ENCODE measurements at regions not wholly inside any gene's neighbourhood (a gene's known extent, or its start where the extent isn't known, plus 50 kb on each side); places are given as distances from the start of the nearest gene placed in this dataset.

GRCh38 chr18:27582760-27583412 lies 397.8 kb upstream of the CHST9 start:
- 77 to 87% methylated on average over 4 of the region's 4 CpGs for WGBS, 2 donors
- TF ChIP-seq POLR2A (IDR thresholded peaks at IDR 0.05): no peak
- TF ChIP-seq, protein P1, sequence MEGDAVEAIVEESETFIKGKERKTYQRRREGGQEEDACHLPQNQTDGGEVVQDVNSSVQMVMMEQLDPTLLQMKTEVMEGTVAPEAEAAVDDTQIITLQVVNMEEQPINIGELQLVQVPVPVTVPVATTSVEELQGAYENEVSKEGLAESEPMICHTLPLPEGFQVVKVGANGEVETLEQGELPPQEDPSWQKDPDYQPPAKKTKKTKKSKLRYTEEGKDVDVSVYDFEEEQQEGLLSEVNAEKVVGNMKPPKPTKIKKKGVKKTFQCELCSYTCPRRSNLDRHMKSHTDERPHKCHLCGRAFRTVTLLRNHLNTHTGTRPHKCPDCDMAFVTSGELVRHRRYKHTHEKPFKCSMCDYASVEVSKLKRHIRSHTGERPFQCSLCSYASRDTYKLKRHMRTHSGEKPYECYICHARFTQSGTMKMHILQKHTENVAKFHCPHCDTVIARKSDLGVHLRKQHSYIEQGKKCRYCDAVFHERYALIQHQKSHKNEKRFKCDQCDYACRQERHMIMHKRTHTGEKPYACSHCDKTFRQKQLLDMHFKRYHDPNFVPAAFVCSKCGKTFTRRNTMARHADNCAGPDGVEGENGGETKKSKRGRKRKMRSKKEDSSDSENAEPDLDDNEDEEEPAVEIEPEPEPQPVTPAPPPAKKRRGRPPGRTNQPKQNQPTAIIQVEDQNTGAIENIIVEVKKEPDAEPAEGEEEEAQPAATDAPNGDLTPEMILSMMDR (IDR thresholded peaks at IDR 0.05): no peak
- H3K4me3 ChIP-seq (ENCODE audit: low read depth, poor library complexity, severe bottlenecking): no peak overlapping the region
- no peak for DNase-seq (ENCODE audit: low spot score in 2 of 2)
- intact Hi-C loops (cut with DNase I; ENCODE audit: low total_unique reads): no loop called here

DNA sequence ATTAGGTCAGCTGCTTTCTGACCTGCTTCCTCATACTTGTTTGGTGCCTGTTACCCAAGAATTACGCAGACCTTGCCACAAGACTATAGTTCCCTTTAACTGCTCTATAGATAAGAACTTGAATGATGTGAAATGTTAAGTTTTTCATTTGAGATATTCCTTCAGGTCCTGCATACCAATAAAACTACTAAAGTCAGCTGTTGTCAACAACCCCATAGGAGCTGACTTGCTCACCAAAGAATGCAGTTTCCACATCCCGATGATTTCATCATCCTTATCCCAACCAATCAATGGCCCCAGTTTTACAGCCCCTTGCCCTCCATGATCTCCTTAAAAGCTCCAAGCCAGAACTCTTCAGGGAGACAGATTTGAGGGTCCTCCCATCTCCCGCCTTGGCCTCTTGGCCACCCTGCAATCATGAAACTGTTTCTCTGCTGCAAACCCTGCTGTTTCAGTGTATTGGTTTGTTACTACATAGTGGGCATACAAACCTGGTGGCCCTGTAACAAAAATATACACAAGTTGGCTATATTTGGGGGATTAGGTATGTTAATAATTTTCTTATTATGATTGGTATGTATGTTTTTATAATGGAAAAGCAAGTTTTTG lies 396.3 kb upstream of the CHST9 start:
- intact Hi-C loops (cut with DNase I; ENCODE audit: low total_unique reads): no loop called here
- no peak for TF ChIP-seq POLR2A (IDR thresholded peaks at IDR 0.05)
- TF ChIP-seq, protein P1 (IDR thresholded peaks at IDR 0.05): no peak
- 82 to 90% methylated on average over 3 of the region's 3 CpGs for WGBS, 2 donors
- no peak overlapping the region for H3K4me3 ChIP-seq (ENCODE audit: low read depth, poor library complexity, severe bottlenecking)
- no peak for DNase-seq (ENCODE audit: low spot score in 2 of 2)

GRCh38 chr18:27579364-27579763 lies 394.3 kb upstream of the CHST9 start:
- TF ChIP-seq, protein P1 (IDR thresholded peaks at IDR 0.05): no peak
- no peak for TF ChIP-seq POLR2A (IDR thresholded peaks at IDR 0.05)
- WGBS, 2 donors: 80 to 89% methylated on average over 2 of the region's 2 CpGs
- intact Hi-C loops (cut with DNase I; ENCODE audit: low total_unique reads): no loop called here
- no peak overlapping the region for H3K4me3 ChIP-seq (ENCODE audit: low read depth, poor library complexity, severe bottlenecking)
- DNase-seq (ENCODE audit: low spot score in 2 of 2): no peak

DNA sequence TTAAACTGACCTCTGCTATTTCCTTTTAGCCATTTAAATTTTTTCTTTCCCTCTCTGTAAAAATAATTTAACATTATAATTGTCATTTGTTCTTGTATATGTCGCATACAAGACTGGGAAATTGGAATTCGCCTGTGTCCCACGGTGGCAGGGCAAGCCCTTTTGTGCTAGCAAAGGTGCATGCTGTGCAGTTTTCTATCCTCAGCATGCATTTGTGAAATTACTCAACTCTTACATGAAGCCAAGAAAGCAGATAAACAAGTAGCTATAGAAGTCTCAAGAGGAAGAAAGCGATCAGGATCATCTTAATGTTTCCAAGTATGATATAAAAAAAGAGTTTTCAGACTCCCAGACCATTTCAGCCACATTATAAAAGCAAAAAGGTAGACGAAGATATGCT lies 392.6 kb upstream of the CHST9 start:
- TF ChIP-seq, protein P1 (IDR thresholded peaks at IDR 0.05): no peak
- no peak for TF ChIP-seq POLR2A (IDR thresholded peaks at IDR 0.05)
- intact Hi-C loops (cut with DNase I; ENCODE audit: low total_unique reads): no loop called here
- 60 to 66% methylated on average over 5 of the region's 5 CpGs for WGBS, 2 donors
- no peak for DNase-seq (ENCODE audit: low spot score in 2 of 2)
- no peak overlapping the region for H3K4me3 ChIP-seq (ENCODE audit: low read depth, poor library complexity, severe bottlenecking)

GRCh38 chr18:27577265-27577664 lies 392.2 kb upstream of the CHST9 start:
- DNase-seq (ENCODE audit: low spot score in 2 of 2): no peak
- intact Hi-C loops (cut with DNase I; ENCODE audit: low total_unique reads): no loop called here
- WGBS, 2 donors: 85 to 86% methylated on average over 3 of the region's 3 CpGs
- H3K4me3 ChIP-seq (ENCODE audit: low read depth, poor library complexity, severe bottlenecking): no peak overlapping the region
- TF ChIP-seq, protein P1 (IDR thresholded peaks at IDR 0.05): no peak
- TF ChIP-seq POLR2A (IDR thresholded peaks at IDR 0.05): no peak

GRCh38 chr18:27567434-27567833 lies 382.3 kb upstream of the CHST9 start:
- DNase-seq (ENCODE audit: low spot score in 2 of 2): no peak
- H3K4me3 ChIP-seq (ENCODE audit: low read depth, poor library complexity, severe bottlenecking): no peak overlapping the region
- 82 to 83% methylated on average over 1 of the region's 1 CpG for WGBS, 2 donors
- intact Hi-C loops (cut with DNase I; ENCODE audit: low total_unique reads): no loop called here
- TF ChIP-seq, protein P1 (IDR thresholded peaks at IDR 0.05): no peak
- TF ChIP-seq POLR2A (IDR thresholded peaks at IDR 0.05): no peak

Data from lower leg skin (tissue), 4 donors.